ENCODE measurements at regions not wholly inside any gene's neighbourhood (a gene's known extent, or its start where the extent isn't known, plus 50 kb on each side); places are given as distances from the start of the nearest gene placed in this dataset.

GRCh38 chr1:221946768-221947167 is 204.9 kb upstream of the DUSP10 start:
- no peak for DNase-seq

GRCh38 chr1:221945669-221946068 is 203.8 kb upstream of the DUSP10 start:
- DNase-seq = no peak

- DNase-seq = no peak
These were observed 202.5 kb upstream of the DUSP10 start for GRCh38 chr1:221944247-221944870.

DNA sequence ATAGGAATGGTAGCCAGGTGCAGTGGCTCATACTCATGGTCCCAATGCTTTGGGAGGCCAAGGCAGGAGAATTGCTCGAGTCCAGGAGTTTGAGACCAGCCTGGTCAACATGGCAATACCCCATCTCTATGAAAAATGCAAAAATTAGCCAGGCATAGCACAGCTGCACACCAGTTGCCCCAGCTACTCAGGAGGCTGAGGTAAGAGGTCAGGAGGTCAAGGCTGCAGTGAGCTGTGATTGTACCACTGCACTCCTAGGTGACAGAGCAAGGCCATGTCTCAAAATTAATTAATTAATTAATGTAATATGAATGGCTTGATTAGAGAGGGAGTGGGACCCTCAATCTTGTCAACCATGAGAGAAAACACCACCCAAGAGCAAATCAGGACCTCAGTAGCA is 198.7 kb upstream of the DUSP10 start:
- DNase-seq = no peak

GRCh38 chr1:221939607-221940006 is 197.7 kb upstream of the DUSP10 start:
- DNase-seq = peak; percentile 48

DNA sequence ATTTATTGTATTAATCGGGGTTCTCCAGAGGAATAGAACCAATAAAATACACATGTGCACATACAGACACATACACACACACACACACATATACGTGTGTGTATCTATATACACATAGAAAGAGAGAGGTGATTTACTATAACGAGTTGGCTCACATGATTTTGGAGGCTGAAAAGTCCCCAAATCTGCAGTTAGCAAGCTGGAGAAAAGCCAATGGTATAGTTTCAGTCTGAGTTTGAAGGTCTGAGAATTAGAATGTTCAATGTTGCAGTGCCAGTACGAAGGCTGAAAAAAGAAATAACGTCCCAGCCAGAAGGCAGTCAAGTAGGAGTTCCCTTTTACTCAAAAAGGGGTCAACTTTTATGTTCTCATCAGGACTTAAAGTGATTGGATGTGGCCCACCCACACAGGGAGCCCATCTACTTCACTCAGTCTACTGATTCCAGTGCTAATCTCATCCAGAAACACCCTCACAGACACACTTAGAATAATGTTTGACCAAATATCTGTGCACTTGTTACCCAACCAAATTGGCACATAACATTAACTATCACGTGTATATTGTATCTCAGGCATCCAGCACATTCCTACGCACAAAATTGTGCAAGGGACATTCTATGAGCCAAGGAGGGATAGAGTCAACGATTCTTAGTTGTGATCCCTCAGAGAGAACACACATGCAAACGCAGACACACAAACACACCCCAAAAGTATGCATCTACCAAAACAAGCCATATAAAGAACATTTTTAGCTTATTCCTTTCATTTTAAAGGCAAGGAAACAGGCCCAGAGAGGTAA is 195.5 kb upstream of the DUSP10 start:
- DNase-seq = no peak

DNA sequence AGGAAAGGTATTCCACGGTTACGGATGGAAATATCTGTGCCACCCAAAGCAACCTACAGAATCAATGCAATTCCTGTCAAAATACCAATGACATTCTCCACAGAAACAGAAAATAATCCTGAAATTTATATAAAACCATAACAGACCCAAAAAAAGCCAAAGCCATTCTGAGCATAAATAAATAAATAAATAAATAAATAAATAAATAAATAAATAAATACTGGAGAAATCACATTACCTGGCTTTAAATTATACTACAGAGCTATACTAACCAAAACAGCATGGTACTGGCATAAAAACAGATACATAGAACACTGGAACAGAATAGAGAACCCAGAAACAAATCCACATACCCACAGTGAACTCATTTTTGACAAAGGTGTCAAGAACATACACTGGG is 191.9 kb upstream of the DUSP10 start:
- DNase-seq = no peak

DNA sequence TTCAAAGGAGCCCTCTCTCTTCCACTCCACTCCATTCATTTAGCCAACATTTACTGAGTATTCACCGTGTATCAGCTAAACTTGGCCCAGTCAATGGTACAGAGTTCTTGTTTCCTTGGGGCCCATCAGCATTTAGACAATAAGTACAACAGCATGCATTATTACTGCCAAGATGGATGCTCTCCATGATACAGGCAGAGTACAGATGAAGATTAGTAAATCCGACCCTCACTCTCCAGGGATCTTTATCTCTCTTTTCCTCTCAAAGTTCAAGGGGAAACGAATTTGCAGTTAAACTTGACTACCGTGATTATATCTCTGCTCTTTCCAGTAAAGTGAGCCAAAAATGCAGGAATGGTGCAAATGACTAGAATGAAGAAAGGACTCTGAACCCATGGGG is 184.6 kb upstream of the DUSP10 start:
- no peak for DNase-seq

DNA sequence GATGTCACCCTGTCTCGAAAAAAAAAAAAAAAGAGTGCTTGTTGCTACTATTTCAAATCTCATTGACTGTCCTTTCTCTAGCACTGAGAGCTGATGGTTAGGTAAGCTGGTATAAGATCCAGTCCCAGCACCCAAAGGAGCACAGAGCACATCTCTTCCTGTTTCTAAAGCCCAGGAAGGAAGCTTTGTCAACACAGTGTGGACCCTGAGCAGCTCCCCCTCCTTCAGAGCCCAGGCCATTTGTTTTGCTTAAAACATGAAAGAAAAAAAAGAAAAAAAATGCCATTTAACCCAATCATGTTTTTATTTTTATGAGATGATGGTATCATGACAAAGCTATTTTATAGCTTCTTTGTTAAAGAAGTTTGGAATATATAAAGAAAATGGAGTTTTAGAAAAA is 184.1 kb upstream of the DUSP10 start:
- DNase-seq = no peak

DNA sequence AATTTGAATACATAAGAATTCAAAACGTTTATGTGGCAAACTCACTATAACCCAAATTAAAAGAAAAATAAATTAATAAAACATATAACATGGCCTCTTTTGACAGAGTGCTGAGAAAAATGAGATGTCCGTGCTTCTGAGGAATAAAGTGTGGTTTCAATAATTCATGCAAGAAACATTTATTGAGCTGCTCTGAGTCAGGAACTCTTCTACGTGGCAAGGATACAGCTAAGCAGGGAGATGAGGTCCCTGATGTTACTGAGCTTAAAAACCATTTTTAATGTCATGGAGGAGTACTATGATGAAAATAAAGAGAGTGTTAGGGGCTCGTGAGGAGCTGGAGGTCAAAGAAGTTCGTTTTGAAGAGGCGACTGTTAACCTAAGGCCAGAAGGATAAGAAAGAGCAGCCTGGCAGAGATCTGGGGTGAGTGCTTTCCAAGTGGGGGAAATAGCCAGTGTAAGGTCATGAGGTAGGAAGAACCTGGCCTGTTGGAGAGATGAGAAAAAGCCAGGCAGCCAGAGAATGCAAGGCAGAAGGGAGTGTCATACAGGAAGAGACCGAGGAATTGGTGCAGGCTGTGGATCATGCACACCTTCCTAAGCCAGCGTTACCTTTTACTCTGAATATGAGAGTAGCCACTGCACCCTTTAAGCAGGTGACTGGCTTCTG is 182.2 kb upstream of the DUSP10 start:
- no peak for DNase-seq

DNA sequence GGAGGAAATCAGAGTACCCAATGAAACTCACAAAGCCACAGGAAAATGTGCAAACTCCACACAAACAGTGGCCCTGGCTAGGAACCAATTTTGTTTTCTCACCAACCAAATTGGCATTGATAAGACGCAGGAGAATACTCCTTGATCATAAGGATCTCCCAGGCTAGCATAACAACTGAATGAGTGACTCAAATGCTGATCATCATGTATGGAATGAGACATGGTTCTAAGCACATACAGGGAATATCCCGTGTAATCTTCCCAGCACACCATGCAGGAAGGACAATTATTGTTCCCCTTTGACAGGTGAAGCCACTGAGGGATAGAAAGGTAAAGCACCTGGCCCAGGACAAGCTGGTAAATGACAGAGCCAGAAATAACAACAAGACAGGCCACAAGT is 180.0 kb upstream of the DUSP10 start:
- no peak for DNase-seq

GRCh38 chr1:221919743-221920142 is 177.9 kb upstream of the DUSP10 start:
- no peak for DNase-seq

- DNase-seq = no peak
These were observed 177.5 kb upstream of the DUSP10 start for GRCh38 chr1:221919341-221919740.

- DNase-seq = no peak
These were observed 174.3 kb upstream of the DUSP10 start for GRCh38 chr1:221916176-221916575.

- no peak for DNase-seq
These were observed 173.9 kb upstream of the DUSP10 start for GRCh38 chr1:221915764-221916163.

- DNase-seq = no peak
These were observed 171.5 kb upstream of the DUSP10 start for GRCh38 chr1:221913351-221913892.

- no peak for DNase-seq
These were observed 170.3 kb upstream of the DUSP10 start for GRCh38 chr1:221912230-221912629.

- DNase-seq = no peak
These were observed 169.8 kb upstream of the DUSP10 start for GRCh38 chr1:221911714-221912113.

DNA sequence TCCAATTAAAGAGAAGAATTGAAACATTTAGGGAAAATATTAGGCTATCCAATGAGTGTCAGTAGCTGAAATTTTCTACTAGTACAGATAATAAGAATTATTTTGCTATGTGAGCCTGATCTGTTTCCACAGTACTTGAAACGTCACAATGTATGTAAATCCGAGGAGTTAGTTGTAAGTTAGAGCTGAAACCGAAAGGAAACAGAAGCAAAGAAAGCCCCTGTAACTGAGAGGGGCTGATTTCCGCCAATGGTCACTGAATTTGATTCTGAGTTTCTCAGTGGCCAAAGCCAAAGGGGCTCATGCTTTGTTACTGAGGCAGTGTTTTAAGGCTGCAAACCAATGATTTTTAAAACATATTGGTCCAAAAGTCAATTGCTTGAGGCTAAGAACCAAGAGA is 168.3 kb upstream of the DUSP10 start:
- DNase-seq = no peak

GRCh38 chr1:221908573-221908972 is 166.7 kb upstream of the DUSP10 start:
- no peak for DNase-seq

DNA sequence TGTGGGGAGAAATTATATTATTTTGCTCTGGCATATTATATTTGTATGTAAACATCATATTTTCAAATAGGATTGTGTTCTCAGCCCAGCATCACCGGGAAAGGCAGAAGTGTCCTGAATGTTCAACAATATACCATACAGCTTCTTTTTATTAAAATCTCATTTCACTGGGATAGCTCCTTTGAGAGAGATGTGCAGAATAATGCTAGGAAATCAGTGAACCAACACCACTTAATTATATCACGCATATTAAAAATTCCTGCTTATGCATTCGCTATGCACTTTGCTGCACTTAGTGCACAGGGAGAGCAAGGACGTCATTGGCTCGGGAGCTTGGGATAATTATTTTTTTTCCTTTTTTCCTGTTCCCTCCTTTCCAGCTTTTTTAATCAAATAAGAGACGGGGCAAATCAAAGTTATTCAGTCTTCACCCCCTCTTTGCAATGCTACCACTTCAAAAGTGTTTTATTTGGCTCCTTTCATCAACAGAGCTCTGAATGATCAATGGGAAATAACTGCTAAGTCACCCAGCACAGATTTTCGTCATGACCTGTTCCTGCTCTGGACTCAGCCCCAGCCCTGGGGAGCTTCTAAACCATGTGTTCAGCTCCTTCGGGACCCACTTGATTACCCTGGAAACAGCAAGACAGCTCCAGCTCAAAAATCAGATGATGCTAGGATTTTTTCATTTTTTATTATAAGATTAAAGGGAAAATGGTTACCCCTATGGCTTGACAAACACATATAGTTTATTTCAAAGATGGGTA is 165.5 kb upstream of the DUSP10 start:
- DNase-seq = no peak

GRCh38 chr1:221905802-221906201 is 163.9 kb upstream of the DUSP10 start:
- no peak for DNase-seq

DNA sequence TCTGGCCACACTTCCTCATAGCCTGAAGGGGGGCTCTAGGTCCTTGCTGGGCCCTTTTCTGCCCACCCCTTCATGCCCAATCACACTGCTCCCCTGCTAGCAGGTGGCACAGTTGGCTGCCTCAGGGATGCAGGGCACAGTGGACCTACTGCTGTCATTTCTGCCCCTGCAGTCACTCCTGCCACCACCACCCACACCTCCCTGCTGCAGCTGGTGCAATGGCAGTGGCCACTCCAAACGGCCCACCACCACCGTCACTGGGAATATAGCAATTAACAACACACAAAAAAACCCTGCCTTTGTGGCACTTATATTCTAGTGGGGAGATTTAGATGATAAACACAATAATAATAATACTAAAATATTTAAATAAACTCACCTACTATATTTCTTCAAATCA is 162.4 kb upstream of the DUSP10 start:
- no peak for DNase-seq
